Stimulated activated CD4-positive, alpha-beta T cell treated with anti-CD3 and anti-CD28 coated beads, Interleukin-1b, Interleukin-23, amount 100 ng/mL, for 48 hours (primary cell): ENCODE measurements at regions not wholly inside any gene's neighbourhood (a gene's known extent, or its start where the extent isn't known, plus 50 kb on each side); places are given as distances from the start of the nearest gene placed in this dataset.

ENCODE experiments used
- DNase-seq: peaks from one replicate; pipeline ENCODE4 v3.0.0-alpha.2; 2020

GRCh38 chr7:36011588-36011965 is 141.5 kb upstream of the EEPD1 start:
- no peak for DNase-seq

- no peak for DNase-seq
Measured at GRCh38 chr7:36013246-36014014, 139.6 kb upstream of the EEPD1 start.

- DNase-seq: no peak
Measured at GRCh38 chr7:36014961-36015360, 138.1 kb upstream of the EEPD1 start.

- no peak for DNase-seq
Measured at GRCh38 chr7:36015733-36016132, 137.3 kb upstream of the EEPD1 start.

GRCh38 chr7:36016648-36017047 is 136.4 kb upstream of the EEPD1 start:
- DNase-seq: no peak

GRCh38 chr7:36017111-36017510 is 135.9 kb upstream of the EEPD1 start:
- DNase-seq: no peak

- no peak for DNase-seq
Measured at GRCh38 chr7:36018816-36019484, 134.1 kb upstream of the EEPD1 start.

- DNase-seq: no peak
Measured at GRCh38 chr7:36019538-36019937, 133.5 kb upstream of the EEPD1 start.

- no peak for DNase-seq
Measured at GRCh38 chr7:36019980-36020379, 133.1 kb upstream of the EEPD1 start.

- no peak for DNase-seq
Measured at GRCh38 chr7:36021367-36021766, 131.7 kb upstream of the EEPD1 start.

GRCh38 chr7:36021917-36022550 is 131.0 kb upstream of the EEPD1 start:
- no peak for DNase-seq

- no peak for DNase-seq
Measured at GRCh38 chr7:36023033-36023560, 130.0 kb upstream of the EEPD1 start.

- DNase-seq: no peak
Measured at GRCh38 chr7:36025190-36025589, 127.9 kb upstream of the EEPD1 start.

GRCh38 chr7:36029311-36029710 is 123.7 kb upstream of the EEPD1 start:
- DNase-seq: no peak

- no peak for DNase-seq
Measured at GRCh38 chr7:36029853-36030515, 123.1 kb upstream of the EEPD1 start.

- DNase-seq: no peak
Measured at GRCh38 chr7:36032361-36032818, 120.7 kb upstream of the EEPD1 start.

- DNase-seq: no peak
Measured at GRCh38 chr7:36034020-36034419, 119.0 kb upstream of the EEPD1 start.

- DNase-seq: no peak
Measured at GRCh38 chr7:36035186-36035585, 117.9 kb upstream of the EEPD1 start.

- DNase-seq: no peak
Measured at GRCh38 chr7:36036590-36036989, 116.5 kb upstream of the EEPD1 start.

GRCh38 chr7:36037121-36037662 is 115.9 kb upstream of the EEPD1 start:
- no peak for DNase-seq

- no peak for DNase-seq
Measured at GRCh38 chr7:36038063-36038721, 114.9 kb upstream of the EEPD1 start.

GRCh38 chr7:36039243-36039642 is 113.8 kb upstream of the EEPD1 start:
- no peak for DNase-seq
